ENCODE measurements at regions not wholly inside any gene's neighbourhood (a gene's known extent, or its start where the extent isn't known, plus 50 kb on each side); places are given as distances from the start of the nearest gene placed in this dataset.
"Not testable (repeated sequence)": the region's sequence is repeated elsewhere in the genome, so short reads cannot be mapped to it uniquely, and the experiment has no call there.

DNA sequence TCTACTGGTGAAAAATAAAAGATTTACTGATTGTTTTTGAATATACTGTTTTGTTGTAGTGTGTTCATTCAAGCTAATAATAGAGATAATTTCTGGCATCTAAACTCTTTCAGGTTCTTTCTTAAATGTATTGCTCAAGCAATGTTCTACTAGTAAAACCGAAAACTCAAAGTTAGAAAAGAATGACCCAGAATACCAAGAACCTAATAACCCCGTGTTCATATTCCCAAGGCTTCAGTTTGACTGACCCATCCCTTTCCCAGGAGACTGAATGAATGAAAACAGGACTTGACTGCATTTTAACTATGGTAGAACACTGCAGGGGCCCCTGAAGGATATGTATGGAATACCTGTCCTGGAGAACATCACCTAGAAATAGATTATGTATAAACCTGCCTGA, 375.3 kb downstream of the MAFB start:
- DNase-seq = no peak

DNA sequence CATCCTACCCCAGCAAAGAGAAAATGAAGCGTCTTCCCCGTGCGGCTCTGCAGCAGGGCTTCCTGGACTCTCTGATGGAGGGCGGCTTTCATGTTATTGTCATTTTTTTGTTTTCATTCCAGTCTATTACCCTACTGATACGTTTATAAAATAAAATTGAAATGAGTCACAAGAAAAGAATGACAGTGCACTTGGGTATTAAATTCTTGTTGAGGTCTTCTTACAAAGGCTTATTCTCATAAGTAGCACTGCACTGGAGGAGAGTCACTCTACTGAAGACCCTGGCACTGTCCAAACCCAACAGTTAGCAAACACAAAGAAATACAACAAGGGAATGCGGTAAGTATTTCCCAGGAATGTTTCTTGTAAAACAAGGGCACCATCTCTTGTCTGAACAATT, 379.3 kb downstream of the MAFB start:
- DNase-seq = no peak

DNA sequence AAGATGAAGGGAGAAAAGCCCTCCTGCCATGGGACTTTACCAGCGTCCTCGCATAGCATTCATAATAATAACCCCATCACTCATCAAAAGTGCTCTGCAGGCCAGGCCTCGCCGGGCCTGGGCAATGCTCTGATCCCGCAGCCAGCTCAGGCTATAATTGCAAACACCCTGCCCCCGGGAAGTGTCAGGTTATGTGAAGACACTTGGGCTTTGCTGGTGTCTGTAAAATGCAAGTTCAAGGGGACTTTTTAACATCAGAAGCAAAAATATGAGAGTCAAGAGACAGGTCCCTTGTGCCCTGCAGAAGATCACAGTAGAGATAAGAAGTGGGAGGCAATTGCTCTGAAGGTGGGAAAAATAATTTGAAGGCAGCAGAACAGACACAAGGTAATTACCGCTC, 381.0 kb downstream of the MAFB start:
- no peak for DNase-seq

- DNase-seq = no peak
These were observed 381.8 kb downstream of the MAFB start for GRCh38 chr20:40307268-40307667.

DNA sequence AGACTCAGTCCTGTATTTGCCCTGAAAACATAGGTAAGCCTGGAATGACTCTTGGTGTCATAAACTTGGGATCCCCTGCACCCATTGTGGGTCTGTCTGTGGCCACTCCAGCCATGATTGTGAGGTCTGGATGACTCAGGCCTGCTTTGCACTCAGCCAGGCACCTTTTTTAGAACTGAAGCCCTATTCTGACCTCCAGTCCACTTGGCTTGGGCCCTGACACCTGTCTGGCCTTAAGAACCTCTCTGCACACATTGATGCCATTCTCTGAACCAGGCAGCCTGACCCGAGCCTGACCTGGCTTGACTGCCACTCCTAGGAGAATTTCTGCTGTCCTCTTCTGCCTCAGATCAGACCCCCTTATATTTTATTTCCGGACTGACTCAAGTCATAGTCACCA, 383.7 kb downstream of the MAFB start:
- no peak for DNase-seq

DNA sequence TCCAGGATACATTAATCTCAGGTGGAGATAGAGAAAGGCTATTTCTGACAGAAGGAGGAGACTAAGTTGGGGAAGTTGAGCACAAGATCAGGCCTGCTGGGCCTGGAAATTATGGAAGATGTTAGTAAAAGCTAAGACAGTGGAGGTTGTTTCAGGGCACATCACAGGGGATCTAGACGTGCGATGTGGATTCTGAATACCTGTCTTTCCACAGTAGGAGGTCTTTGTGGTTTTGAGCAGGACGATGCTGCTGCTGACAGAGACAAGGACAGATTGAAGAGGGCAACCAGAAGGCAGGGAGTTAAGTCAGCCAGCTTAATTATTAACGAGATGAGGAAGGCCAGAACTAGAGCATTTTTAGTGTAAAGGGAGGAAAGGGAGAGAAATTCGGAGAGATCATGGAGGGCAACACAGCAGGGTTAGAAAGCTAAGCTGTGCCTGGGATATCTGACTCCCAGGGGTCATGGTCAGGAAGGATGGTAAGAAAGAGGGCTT, 384.9 kb downstream of the MAFB start:
- no peak for DNase-seq

DNA sequence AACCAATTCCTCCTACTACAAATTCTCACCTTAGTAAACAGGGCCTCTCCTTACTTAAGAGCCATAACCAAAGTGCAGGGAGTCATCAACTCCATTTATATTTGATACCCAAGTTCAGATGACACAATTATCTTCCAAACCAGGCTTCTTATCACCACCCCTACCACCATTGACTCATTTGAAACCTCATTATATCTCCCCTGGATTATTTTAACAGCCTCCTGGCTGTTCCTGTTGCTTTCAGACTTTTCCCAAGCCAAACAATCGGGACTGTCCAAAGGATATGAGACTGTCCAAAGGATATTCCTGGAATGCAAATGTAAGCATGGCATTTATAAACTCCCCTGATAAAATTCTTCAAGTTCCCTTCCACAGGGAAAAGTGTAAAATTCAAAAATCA, 394.3 kb downstream of the MAFB start:
- no peak for DNase-seq

DNA sequence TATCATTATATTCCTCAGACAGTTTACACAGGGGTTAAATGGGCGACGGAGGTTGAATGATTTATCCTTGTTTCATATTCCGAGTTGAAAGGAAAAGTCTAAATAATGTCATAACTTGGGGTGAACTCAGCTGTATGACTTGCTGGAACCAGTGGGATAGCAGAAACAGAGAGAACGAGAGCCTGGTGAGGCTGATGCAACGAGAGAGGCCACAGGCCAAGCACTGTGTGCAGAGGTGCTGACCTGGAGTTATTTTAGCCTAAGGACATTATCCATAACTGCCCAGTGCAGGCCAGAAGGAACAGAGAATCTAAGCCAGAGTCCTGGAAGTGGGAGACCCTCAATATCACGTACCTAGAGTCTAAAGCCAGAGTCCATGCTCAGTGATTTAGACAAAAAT, 394.9 kb downstream of the MAFB start:
- DNase-seq = no peak

GRCh38 chr20:40293740-40294139, 395.3 kb downstream of the MAFB start:
- DNase-seq = no peak

- DNase-seq = peak; percentile 14 to 52
These were observed 397.4 kb downstream of the MAFB start for GRCh38 chr20:40291493-40292135.

DNA sequence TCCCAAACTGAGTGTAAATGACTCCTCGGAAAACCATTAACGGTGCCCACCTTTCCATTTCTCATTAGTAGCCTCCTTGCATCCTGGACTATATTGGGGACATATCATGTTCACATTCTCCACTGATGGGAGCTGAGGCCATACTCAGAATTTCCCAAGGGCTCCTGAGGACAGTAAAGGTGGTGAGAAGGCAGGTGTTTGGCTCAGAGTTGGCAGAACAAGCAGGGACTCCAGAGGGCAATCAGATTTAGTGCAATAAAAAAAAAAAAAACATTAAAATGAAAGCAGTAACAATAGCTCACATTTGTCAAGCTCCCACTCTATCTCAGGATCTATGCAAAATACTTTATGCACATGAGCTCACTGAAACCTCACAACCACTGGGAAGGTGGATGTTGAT, 401.4 kb downstream of the MAFB start:
- DNase-seq = no peak

DNA sequence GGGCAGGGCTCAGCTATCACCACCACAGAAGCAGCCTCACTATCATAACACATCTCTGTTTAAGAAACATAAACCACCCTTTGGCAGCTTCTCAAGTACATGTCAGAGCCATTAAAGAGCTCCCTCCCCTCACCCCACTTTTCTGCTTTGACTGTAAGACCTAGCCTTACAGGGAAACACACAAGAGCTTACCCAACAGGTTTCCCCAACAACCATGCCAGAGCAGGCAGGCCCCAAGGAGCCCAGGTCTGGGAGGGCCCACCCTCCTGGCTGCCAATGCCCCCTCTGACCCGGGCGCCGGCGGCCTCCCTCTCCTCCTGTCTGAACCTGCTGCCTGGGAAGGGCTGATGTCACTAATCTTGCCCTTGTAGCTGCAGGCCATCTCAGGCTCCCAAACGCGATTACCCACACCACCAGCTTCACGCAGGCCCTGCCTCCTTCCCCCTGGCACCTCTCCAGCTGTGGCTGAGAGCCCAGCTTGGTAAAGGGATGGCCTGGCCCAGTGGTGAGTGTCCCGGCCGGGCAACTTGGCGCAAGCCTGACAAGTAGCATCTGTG, 402.0 kb downstream of the MAFB start:
- no peak for DNase-seq

DNA sequence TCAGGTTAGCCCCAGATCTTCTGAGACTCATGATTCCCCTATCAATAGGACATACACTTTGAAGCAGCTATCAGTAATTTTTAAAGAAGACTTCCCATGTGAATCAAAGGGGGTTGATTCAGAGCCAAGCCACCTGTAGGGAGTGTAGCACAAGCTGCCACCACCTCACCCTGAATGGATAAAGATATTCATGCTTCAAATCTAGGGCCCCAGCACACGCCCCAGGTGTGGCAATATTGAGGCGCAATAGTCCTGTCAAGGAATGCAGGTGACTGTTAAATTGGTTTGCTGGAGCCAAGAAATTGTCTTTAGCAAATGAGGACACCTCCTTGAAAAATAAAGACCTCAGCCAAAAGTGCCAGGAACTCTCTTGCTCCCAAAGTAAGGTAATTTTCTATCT, 404.4 kb downstream of the MAFB start:
- DNase-seq = no peak

DNA sequence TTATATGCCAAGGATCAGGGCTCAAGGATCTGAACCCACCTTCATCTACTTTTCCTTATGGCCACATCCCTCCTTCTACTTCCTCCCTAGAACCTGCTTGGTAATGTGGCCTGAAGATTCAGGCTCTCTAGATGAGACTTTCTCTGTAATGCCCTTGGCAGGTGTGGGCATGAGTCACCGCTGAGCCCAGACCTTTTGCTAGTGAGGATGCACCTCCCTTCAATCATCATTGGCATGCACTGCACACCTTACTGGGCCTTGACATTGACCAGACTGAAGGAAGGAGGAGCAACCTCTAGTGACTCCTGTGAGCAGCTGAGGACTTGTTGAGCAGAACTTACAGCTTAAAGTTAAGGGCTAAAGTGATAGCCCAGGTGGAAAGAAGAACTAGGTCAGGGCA, 405.3 kb downstream of the MAFB start:
- no peak for DNase-seq

- DNase-seq = no peak
These were observed 406.1 kb downstream of the MAFB start for GRCh38 chr20:40282941-40283340.

GRCh38 chr20:40282541-40282940, 406.5 kb downstream of the MAFB start:
- no peak for DNase-seq

- peak; percentile 30 to 35 for DNase-seq
These were observed 408.4 kb downstream of the MAFB start for GRCh38 chr20:40280616-40281015.

DNA sequence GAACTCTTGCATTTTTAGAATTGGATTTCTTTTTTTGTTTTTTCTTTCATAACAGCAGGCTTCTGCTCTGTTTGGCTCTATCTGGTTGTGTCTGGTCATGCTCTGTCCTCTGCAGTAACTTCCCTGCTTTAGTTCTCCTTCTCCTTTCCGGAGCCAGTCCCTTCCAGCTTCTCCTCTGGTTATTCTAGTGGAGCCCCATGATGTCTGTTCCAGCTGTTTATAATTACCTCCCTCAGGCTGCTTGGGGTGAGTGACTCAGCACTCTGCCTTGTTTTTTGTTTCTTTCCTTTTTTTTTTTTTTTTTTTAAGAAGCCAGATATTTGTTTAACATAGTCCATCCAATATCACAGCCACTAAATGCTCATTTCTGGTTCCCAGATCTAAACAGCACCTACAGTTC, 409.6 kb downstream of the MAFB start:
- DNase-seq = peak; percentile 78 to 89

DNA sequence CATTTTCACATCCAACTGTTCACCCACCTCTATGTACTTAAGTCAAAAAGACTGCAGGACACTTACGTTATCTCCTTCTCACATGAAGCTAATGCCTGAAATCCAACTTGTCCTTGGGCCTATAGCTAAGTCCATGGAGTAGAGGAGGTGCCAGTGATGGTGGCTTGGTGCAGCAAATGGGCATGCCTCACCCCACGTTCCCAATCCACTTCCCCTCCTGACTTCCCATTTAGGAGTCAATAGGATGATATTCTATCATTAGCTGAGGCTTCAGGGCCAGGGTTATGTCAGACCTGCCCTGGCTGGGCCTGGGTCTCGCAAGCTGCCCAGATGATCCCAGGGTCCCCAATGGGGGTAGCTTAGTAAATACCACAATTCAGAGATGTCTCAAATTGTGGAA, 410.4 kb downstream of the MAFB start:
- DNase-seq = peak in 1 of 2 donors; percentile 28

DNA sequence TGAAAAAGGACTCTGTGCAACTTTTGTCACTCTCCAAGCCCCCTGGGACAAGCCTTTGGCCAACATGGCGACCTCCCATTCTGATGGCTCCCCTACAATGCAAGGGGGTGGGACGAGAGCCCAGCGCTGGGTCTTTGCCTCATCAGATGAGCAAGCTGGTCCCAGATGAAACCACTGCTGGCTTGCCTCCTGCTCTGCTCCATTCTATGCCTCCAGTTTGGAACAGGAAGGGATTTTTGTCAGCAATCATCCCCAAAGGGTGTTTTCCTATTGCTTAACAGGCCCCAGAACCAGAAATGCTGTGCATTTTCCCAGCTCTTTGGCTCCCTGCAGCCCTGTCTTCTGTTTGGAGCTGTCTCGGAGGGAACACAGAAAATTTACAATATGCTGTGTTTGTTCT, 412.7 kb downstream of the MAFB start:
- DNase-seq = no peak

DNA sequence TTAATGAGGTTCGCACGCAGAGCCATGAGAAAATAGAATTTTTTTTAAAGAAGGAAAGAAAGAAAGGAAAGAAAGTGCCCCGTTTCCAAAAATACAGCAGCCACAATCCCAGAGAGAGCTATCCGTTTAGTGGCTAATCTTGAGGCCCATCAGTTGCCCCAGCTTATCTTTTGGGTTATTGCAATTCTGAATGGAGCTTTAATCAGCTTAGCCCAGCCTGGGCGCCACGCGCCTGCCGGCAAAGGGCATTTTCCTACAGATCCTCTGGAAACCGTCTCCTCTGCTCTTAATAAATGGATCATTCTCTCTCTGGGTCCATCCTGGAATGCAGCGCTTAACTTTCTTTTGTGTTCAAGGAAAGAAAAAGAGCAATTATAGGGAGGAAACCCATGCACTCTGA, 413.3 kb downstream of the MAFB start:
- no peak for DNase-seq

DNA sequence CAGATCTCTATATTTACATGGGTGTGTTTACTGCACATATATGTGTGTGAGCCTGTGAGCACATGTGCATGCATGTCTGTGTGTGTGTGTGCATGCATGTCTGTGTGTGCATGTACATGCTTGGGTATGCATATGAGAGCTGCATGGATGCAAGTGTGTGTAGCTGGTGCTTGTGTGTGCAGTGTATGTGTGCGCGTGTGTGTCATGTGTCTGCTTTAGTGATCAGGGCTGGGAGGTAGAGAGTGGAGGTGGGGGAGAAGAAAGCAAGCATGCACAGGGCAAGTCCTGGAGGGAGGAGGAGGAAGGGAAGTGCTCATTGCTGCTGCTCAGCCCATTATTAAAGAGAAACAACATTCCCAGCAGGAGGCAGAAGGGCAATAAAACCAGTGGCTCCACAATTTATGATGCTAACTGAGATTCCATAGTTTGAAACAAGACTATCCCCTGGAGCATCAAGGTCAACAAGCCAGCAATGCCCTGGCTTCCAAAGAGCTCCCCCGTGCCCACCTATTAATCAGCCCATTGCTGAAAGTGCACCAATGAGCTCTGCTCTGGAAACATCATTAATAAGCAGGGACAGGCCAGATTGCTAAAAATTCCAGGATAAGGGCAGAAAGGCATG, 414.0 kb downstream of the MAFB start:
- DNase-seq = no peak

DNA sequence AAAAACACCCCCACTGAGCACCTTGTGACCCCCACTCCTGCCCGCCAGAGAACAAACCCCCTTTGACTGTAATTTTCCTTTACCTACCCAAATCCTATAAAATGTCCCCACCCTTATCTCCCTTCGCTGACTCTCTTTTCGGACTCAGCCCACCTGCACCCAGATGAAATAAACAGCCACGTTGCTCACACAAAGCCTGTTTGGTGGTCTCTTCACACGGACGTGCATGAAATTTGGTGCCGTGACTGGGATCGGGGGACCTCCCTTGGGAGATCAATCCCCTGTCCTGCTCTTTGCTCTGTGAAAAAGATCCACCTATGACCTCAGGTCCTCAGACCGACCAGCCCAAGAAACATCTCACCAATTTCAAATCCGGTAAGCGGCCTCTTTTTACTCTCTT, 419.8 kb downstream of the MAFB start:
- not testable (repeated sequence) for DNase-seq

DNA sequence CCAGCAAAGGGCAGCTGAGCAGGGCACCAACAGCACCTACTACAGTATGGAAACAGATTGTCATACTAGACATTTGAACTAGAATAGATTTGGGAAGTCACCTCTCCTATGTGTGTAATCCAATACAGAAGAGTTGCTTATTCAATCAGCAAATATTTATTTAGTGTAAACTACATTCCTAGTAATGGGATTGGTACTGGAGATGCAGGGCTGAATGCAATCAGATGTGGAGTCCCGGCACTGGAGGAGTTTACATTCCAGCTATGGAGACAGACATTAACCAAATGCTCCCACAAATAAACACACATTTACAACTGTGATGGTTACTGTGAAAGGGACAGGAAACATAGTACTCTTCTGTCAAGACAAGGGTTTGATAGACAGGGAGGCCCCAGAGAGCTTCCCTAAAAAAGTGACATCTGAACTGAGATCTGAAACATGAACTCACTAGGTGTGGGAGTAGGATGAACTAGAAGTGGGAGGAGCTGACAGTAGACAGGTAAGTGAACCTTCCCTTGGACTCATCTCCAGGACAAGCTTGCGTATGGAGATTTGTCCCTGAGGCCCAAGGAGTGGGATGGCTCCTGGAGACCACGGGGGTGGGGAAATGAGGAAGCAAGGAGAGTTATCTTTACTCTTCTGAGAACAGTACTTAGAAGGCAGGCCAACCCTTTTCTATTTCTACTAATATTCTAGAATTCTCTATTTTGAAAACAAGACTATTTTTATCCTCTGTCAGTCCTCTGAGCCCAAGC, 420.5 kb downstream of the MAFB start:
- peak in 1 of 2 donors; percentile 9 for DNase-seq
